ENCODE measurements at regions not wholly inside any gene's neighbourhood (a gene's known extent, or its start where the extent isn't known, plus 50 kb on each side); places are given as distances from the start of the nearest gene placed in this dataset.

- no peak for TF ChIP-seq CTCF (IDR thresholded peaks at IDR 0.05)
- Histone ChIP-seq H3K4me1 (ENCODE audit: control insufficient read depth in 1 of 2, low read depth in 2 of 2) (peaks cover 0 to 11% of the 10 kb centered on the region in 2 donors), H3K27ac (no peak overlapping the region), H3K9me3 (no peaks in the 10 kb centered on the region), H3K4me3 (no peak overlapping the region), H3K36me3 (no peaks in the 10 kb centered on the region), H3K27me3 (replicated peaks; ENCODE audit: insufficient read depth) (no peaks in the 10 kb centered on the region)
- ATAC-seq (ENCODE audit: insufficient number of reproducible peaks, low FRiP score, low read depth) (no peak), DNase-seq (ENCODE audit: low spot score) (no peak)
Measured at GRCh38 chr13:66036636-66037035, 1193.5 kb downstream of the PCDH9 start.

DNA sequence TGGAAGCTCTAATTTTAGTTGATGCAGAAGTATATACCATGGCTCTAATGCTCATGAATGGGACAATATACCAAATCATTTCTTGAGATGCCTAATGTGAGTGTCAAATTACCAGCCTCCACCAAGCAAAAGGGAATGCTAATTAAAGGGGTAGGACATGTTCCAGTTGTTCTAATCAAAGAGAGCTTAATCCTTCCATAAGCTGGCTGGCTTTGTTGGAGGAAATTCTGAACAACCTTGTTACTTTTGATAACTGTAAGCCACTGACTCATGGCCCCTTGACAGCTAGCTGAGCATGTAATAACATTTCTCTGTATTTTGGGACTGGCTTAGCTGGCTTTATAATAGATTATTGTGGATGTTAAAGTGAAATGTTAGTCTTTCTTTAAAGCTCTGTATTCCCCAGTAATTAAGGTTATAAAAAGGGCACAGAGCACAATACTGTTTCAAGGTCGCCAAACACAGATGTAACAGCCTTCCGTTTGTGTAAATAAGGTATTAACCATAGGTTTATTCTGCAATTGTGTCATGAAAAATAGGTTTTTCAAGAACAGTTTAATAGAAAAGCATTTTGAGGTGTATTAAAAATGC is 1194.0 kb downstream of the PCDH9 start:
- Histone ChIP-seq H3K9me3 (no peaks in the 10 kb centered on the region), H3K4me3 (no peak overlapping the region), H3K36me3 (no peaks in the 10 kb centered on the region), H3K27me3 (replicated peaks; ENCODE audit: insufficient read depth) (no peaks in the 10 kb centered on the region), H3K27ac (no peak overlapping the region), H3K4me1 (ENCODE audit: control insufficient read depth in 1 of 2, low read depth in 2 of 2) (peaks cover 0 to 11% of the 10 kb centered on the region in 2 donors)
- no peak for ATAC-seq (ENCODE audit: insufficient number of reproducible peaks, low FRiP score, low read depth)
- TF ChIP-seq CTCF (IDR thresholded peaks at IDR 0.05) = no peak
- DNase-seq (ENCODE audit: low spot score) = no peak

DNA sequence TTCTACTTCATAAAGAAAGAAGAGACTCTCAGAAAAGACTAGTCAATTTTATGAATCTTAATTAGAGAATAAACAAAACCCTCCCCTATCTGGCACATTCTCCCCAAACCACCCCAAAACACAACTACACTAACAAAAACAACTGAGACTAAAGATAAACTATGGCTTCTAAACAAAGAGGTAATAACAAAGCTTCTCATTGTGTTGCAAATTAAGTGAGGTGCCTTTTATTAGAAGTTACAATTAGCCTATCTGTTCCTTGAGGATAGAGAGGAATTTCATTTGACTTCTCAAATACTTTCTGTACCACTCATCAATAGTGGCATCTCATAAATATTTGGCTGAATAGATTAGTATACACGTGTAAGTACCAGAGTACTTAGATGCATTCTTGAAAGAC is 1196.2 kb downstream of the PCDH9 start:
- H3K4me1 ChIP-seq (ENCODE audit: control insufficient read depth in 1 of 2, low read depth in 2 of 2) = peaks cover 0 to 11% of the 10 kb centered on the region in 2 donors
- H3K9me3 ChIP-seq = no peaks in the 10 kb centered on the region
- ATAC-seq (ENCODE audit: insufficient number of reproducible peaks, low FRiP score, low read depth) (no peak), DNase-seq (ENCODE audit: low spot score) (no peak)
- H3K27me3 ChIP-seq (replicated peaks; ENCODE audit: insufficient read depth) = no peaks in the 10 kb centered on the region
- no peak overlapping the region for H3K27ac ChIP-seq
- TF ChIP-seq CTCF (IDR thresholded peaks at IDR 0.05) = no peak
- H3K4me3 ChIP-seq = no peak overlapping the region
- H3K36me3 ChIP-seq = no peaks in the 10 kb centered on the region

- Histone ChIP-seq H3K9me3 (no peaks in the 10 kb centered on the region), H3K36me3 (no peaks in the 10 kb centered on the region), H3K4me1 (ENCODE audit: control insufficient read depth in 1 of 2, low read depth in 2 of 2) (no peaks in the 10 kb centered on the region), H3K27me3 (replicated peaks; ENCODE audit: insufficient read depth) (no peaks in the 10 kb centered on the region), H3K27ac (no peak overlapping the region), H3K4me3 (no peak overlapping the region)
- no peak for DNase-seq (ENCODE audit: low spot score)
- TF ChIP-seq CTCF (IDR thresholded peaks at IDR 0.05) = no peak
- ATAC-seq (ENCODE audit: insufficient number of reproducible peaks, low FRiP score, low read depth) = no peak
Measured at GRCh38 chr13:66021846-66022245, 1208.3 kb downstream of the PCDH9 start.

GRCh38 chr13:66014771-66015170 is 1215.4 kb downstream of the PCDH9 start:
- H3K36me3 ChIP-seq = no peaks in the 10 kb centered on the region
- no peak for DNase-seq (ENCODE audit: low spot score)
- no peak for TF ChIP-seq CTCF (IDR thresholded peaks at IDR 0.05)
- no peaks in the 10 kb centered on the region for H3K9me3 ChIP-seq
- H3K27me3 ChIP-seq (replicated peaks; ENCODE audit: insufficient read depth) = no peaks in the 10 kb centered on the region
- no peaks in the 10 kb centered on the region for H3K4me1 ChIP-seq (ENCODE audit: control insufficient read depth in 1 of 2, low read depth in 2 of 2)
- H3K27ac ChIP-seq = no peak overlapping the region
- no peak for ATAC-seq (ENCODE audit: insufficient number of reproducible peaks, low FRiP score, low read depth)
- no peak overlapping the region for H3K4me3 ChIP-seq
